HG03103 (cell line): ENCODE measurements at regions not wholly inside any gene's neighbourhood (a gene's known extent, or its start where the extent isn't known, plus 50 kb on each side); places are given as distances from the start of the nearest gene placed in this dataset.

Experiments used
- ATAC-seq: cut with Tn5 transposase; IDR thresholded peaks from one replicate; pipeline ENCODE4 v1.9.1; 2021; ENCODE audit warnings: low read depth; ENCODE audit not compliant: unreplicated experiment

DNA sequence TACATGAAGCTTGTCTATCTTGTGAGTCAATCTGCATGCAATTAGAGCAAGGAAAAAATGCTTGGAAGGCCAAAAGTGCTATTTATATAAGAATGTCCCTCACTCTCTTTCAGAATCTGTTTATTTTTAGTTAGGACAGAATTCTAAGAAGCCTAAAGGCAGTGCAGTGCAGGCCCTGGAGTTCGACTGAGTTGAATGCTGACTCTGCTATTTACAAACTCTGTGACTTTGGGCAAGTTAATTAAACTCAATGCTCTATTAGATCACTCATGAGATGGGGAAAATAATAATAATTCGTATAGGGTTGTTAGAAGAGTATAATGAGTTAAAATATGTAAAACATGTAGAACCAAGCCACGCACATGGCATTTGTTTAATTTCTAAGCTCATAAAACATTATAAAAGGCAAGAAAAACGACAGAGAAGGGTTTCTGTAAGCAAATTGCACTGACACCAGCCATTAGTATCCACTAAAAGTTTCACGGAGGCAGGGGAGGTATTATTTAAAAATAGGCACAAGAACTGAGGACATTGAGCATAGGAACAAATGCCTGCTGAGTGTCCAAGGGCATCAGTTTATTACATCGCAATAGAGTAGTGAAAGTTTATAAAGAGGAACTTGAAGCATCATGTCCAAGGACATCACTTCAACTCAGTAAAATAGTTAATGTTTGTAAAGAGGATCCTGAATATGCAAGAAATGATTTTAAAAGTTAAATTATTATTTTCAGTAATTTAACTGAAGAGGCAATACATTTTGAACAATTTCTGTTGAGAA is 115.0 kb upstream of the INPP4B start:
- ATAC-seq = no peak

DNA sequence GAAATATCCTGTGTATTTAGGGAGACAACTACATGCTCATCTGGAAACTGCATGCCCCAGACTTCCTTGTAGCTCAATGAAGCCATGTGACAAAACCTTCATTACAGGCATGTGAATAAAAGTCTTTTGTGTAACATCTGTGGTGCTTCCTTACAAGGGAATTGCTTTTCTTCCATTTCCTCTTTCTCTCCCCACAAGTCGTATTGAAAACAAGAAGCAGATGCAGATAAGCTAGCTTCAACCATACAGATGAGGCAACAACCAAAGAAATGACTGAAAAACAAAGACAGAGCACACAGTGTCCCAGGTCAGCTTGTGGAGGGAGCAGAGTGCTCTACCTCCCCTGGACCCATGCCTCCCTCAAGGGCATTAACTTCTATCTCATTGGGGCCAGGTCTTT is 115.8 kb upstream of the INPP4B start:
- ATAC-seq = peak; percentile 80

DNA sequence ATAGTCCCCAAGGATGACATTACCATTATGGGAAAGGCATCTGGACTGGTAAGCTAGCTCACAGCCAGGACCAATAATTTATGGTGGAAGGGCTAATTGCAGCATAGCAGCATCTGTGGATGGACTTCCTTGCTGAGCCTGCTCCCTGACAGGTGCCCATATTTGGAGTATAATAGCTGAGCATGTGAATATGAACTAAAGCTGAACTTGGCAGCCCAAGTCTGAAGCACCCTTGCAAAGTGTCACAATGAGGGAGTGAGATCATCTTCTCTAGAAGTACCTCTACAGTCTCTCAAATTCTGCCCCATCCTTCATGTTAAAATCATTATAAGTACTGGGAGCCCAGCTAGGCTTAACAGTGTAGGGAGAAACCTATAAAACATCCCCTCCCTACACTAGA is 128.2 kb upstream of the INPP4B start:
- no peak for ATAC-seq

DNA sequence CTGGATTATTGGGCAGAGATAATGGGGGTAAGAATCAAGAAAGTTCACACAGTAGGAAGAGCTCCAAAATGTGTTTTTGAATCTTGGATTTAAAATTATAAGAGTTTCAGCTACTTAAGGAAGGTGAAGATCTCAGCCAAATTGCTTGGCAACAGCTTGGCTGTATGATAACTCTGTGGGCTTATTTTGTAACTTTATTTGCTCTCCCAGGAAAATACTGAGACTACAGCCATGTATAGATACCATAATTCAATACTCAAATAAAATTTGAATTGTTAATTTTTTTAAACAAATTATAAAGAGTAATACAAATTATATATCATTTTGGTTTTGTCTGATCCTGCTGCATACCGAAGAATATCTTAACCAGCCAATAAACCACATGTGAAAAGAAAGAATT is 129.5 kb upstream of the INPP4B start:
- ATAC-seq = no peak

DNA sequence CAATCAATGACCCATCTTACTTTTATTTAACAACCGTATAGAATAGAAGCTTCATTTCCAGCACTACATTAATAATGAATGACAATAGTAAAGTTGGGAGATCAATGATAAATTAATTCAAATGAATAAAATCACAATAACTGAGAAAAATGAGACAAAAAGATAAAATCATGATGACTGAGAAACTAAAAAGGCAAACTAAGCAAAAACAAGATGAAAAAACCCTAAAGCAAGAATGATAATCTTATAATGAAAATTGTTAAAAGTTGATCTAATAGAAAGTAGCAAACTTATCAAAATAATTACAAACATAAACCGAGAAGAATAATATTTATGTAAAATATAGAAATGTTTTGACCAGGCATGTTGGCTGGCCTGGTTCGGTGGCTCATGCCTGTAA is 130.4 kb upstream of the INPP4B start:
- no peak for ATAC-seq

DNA sequence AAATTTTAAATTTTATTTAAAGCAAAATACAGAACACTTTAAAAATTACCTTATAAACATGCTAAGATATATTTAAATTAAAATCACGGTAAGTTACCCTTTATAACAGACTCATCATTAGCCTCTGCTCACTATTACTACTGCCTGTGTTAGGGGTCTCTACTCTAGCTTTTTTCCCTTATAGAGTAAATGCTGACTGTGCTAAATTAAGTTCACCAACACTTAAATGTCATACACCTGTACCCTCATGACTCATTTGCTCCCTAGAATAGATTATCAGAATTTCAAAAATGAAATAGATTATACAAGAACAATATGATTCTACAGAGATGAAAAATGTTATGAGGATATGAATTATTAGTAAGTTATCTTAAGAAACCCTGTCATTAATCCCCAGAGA is 131.1 kb upstream of the INPP4B start:
- no peak for ATAC-seq

DNA sequence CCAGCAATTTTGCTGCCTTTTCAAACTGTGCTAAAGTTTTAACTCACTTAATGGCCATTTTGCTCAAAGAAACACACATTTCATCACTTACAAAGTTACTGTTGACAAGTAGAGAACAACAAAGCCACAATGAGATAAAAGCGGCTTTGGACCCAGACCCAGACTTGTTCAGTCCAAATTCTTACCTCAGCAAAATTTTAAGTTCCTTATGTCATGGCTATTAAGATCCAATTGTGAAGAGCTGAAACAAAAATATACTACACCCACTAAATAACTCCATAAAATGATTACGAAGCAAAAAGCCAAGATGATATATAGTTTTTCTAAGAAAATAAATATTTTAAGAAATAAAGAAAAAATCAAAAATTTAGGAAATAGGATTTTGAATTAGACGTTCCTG is 137.0 kb upstream of the INPP4B start:
- no peak for ATAC-seq

DNA sequence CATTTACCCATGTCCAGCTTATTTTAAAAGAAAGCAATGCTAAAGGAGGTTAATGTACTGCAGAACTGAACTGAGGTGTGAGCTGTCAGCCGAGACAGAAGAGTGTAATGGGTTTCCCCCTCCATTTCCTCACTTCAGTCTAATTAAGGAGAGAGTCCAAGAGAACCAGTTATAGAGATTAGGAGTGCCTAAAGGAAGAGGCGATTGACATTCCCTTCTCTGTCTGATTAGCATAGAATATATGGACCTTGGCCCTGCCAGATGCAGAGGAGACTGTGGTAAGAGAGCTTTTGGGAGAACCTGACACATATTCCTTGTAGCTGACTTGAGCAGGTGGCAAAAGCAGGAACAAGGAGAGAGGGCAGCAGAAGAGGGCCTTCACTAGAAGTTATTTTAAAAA is 137.5 kb upstream of the INPP4B start:
- ATAC-seq = no peak

DNA sequence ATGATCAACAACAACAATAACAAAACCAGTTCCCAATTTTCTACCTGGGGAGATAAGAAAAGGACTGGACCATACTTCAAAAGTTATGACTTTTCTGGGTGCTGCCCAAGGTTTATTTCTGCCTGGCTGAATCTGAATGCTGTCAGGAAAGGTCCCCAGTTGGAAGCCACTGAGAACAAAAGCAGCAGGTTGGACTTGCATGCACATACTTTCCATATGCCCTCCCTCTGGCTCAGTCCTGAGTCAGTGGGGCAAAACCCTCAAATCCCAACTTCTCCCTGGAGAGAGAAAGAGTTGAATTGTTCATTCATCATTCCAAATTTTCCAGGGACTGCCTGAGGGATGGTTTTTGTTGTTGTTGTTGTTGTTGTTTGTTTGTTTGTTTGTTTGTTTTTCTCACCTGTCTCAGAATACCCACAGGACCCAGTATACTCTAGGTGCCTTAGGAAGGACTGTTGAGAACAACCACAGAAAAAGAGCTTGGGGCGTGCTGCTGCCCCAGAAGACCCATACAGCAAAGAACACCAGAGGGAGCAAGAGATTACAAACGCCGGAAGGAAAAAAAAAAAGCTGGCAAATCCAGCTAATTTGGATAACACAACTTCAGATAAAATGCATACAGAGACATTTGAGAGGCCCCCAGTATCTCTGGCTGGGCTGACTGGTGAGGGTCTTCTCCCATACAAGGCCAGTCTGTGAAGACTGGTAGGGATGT is 138.9 kb upstream of the INPP4B start:
- no peak for ATAC-seq

DNA sequence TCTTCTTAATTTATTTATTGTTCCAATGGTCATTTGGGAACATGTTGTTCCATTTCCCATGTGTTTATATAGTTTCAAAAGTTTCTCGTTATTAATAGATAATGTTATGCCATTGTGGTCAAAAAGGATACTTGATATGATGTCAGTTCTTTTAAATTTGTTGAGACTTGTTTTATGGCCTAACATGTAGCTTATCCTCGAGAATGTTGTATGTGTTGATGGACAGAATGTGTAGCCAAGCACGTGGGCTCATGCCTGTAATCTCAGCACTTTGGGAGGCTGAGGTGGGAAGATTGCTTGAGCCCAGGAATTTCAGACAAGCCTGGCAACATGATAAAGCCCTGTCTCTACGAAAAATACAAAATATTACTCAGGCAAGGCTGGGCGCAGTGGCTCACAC is 168.5 kb upstream of the USP38 start:
- ATAC-seq = no peak

DNA sequence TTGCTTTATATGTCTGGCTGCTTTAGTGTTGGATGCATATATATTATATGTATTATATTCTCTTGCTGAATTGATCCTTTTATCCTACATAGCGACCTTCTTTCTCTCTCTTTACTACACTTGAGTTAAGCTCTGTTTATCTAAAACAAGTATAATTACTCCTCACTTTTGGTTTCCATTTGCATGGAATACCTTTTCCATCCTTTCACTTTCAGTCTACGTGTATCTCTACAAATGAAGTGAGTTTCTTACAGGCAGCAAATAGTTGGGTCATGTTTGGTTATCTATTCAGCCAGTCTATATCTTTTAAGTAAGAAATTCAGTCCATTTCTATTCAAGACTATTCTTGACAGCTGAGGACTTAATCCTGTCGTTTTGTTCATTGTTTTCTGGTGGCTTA is 167.5 kb upstream of the USP38 start:
- no peak for ATAC-seq

DNA sequence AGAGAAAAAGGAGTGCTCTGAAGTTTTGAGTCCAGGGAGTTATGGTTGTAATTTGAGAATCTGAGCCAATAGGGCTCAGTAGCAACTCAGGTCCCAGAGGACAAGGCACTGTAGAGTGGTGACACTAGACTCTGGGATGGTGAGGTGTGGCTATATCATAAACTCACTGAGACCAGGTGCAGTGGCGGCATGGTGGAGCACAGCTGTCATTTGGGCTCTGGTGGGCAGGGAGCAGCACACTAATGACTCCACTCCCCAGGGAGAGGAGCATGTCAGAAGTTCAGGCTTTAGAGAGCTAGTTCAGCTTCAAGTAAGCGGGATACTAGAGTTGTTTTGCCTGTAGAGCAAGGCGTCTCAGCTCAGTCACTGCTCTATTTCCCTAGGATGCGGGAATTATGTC is 165.4 kb upstream of the USP38 start:
- ATAC-seq = no peak

DNA sequence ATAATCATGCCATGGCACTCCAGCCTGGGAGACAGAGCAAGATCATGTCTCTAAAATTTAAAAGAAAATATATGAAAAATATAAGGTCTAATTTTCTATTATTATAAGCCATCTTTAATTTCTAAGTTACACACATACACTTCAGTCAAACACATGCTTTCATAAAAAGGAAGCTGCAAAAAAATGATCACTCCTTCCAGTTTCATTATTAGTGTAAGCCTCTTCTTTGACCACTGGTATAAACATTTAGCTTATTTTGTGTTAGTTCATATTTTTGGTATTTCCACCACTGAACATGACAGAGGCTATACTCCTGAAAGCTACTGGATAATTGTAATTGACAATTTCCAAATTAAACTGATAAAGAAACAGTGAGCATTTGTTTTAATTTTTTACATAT is 163.3 kb upstream of the USP38 start:
- ATAC-seq = peak; percentile 66

DNA sequence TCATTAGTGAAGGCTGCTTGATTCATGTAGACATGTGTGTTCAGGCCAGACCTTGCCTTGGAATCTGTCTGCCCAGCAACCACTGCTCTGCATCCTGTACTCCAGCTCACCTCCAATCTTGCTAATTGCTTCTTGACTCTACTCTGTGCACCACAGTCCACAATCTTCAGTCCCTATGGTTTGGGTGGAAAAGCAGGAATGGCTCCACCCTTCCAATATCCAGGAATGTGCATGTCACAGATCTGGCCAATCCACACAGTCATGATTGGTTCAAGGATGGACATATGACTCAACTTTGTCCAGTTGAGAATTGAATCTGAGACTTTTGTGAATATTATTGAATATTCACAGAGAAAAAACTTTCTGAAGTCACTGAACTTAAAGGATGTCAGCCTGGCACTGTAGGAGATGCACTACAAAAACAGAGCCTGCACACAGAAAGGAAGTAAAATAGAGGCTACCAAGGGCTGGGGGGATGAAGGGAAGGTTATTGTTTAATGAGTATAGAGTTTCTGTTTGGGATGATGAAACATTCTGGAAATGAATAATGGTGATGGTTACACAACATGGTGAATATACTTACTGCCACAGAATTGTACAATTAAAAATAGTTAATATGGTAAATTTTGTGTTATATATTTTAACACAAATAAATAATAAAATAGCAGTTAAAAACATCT is 161.3 kb upstream of the USP38 start:
- no peak for ATAC-seq

DNA sequence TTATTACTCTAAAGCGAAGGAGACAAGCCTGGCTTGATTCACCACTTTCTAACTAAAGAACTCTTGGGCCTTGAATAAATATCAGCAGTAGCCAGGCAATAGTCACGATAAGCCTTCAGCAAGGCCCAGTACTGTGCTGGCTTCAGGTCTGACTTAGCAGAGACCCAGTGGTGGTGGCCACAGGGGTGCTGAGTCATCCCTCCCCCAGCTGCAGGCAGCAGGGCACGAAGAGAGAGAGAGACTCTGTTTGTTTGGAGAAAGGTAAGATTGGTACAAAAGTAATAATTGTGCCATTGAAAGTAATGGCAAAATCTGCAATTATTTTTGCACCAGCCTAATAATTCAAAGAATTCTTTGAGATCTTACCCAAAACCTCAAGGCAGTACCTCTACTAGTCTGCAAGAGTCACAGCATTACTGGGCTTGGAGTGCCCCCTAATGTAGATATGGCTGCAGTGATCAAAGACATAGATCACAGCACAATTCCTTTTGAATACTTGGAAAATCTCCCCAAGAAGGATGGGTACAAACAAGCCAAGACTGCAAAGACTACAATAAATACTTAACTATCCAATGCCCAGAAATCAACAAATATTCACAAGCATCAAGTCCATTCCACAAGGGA is 159.5 kb upstream of the USP38 start:
- ATAC-seq = peak; percentile 39

DNA sequence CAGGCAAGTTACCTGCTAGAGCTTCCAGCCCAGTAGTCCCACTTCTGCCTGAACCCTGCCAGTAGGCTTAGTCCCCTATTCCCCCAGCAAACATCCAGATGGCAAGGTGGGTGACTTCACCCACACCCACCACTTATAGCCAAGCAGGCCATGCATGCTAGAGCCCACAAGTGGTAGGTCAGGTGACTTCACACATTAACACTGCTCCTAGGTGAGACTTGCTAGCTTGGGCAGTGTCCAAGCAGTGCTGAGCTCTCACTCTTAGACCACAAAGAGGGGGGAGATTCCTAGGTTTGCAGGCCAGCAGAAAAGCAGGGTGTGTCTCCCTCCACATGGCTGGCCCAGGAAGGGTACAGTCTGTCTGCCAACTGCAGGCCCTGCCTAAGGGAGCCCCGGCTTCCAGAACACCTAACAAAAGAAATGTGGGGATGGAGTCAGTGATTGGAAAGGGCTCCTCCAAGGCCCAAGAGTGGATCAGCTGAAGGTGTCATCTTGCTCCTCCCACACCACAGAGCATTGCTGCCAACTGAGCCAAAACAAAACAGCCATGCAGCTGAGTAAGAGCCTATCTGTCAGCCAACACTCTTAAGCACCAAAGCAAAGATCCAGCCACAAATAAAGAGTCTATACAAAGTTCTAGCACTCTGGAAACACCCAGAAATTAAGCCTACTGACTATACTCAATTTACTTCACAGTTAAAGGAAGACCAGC is 158.1 kb upstream of the USP38 start:
- ATAC-seq = no peak

DNA sequence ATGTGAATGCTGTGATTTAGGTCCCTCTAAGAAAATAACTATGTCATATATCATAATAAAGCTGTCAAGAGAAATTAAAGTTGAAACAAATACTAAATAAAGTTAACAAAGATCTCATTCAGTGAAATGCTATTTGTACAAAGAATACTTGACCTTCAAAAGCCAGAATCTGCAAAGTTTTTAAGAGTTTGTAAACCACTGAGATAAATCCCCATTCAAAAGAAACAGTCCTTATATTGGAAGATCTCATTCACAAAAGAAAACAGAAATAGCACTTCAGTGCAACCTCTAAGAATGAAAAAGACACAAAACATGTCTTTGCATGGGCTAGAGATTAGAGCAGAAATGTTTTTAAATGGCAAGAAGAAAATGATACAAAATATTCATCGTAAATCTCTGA is 149.1 kb upstream of the USP38 start:
- no peak for ATAC-seq

DNA sequence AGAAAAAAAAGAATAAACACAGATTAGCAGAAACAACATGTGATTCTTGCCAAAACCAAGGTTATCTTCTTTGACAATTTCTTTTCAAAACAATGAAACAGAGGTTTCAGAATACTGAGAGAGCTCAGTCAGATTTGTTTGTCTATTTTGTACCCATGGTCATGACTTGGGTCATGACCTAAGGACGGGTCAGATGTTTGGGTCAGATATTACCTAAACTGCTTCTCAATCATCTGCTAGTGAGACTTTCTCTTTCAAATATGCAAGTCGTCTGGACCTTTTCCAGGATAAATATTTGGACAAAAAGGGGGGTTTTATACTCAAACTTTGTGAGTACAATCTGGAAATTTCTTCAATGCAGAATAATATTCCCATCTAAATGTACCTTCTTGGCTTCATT is 148.3 kb upstream of the USP38 start:
- ATAC-seq = no peak

DNA sequence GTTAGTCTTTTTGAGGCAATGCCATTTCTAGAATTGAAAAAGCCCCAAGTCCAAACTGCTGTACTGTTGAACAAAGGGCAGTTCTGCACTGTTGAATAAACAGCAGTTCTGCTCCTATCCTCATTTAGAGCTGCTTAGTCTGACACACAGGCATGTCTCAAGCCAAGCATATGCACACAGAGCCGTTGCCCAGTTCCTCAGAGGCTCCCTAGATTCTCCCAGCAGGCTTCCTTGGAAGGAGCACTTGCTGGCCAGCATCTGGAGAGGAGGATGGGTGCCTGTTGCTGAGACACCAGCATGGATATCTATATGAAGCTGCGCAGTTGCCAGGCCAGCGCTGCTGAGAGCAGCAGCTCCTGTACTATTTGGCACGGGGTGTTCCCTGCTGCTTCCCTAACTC is 138.3 kb upstream of the USP38 start:
- ATAC-seq = no peak

DNA sequence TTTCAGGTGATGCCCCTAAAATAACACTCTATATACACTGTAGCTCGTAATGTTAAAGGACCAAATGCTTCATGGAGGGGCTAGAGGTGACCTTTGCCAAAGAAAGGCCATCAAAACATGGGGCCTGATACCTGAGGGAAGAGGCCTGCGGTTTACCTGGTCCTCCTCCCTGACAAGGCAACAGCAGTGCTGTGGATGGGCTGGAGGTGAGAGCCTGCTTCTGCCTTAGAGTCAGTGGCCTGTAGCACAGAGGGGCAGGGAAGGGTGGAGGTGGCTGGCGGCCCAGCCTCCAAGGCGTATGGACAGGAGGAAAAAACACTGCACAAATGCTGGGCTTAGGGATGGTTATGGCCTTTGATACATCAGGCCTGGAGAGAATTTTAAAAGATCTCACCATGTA is 137.8 kb upstream of the USP38 start:
- ATAC-seq = no peak

DNA sequence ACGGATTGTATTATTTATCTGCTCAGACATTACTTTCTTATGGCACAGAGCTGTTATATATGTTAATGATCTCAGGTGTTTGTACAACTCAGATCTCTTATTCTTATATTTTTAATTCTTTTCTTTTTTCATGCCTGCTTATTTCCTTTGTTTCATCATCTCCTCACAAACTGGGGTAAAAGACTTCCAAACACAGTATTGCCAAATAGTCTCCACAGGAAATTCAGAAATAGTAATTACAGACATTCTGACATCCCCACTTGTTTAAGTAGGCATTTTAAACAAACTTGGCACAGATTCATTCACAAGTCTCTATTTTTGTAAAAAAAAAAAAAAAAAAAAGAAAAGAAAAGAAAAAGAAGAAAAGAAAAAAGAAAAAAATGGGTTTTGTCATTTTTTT is 129.7 kb upstream of the USP38 start:
- no peak for ATAC-seq
